T1000 (cell line): ENCODE measurements at regions not wholly inside any gene's neighbourhood (a gene's known extent, or its start where the extent isn't known, plus 50 kb on each side); places are given as distances from the start of the nearest gene placed in this dataset.
A peak's percentile ranks its signal among the peaks of the same experiment; 100 is the strongest.
"Not testable (repeated sequence)": the region's sequence is repeated elsewhere in the genome, so short reads cannot be mapped to it uniquely, and the experiment has no call there.

Source experiments
- DNase-seq: peaks from one replicate; lab custom pipeline; 2025; ENCODE audit warnings: mixed read lengths; lab: John Stamatoyannopoulos, UW

- no peak for DNase-seq
Measured at GRCh38 chr6:26175033-26175427, 87.8 kb downstream of the HFE start.

- DNase-seq, result no peak
Measured at GRCh38 chr6:26175428-26176181, 88.4 kb downstream of the HFE start.

- DNase-seq, result no peak
Measured at GRCh38 chr6:26179675-26180074, 92.4 kb downstream of the HFE start.

- DNase-seq, result no peak
Measured at GRCh38 chr6:26180346-26180745, 93.1 kb downstream of the HFE start.

DNA sequence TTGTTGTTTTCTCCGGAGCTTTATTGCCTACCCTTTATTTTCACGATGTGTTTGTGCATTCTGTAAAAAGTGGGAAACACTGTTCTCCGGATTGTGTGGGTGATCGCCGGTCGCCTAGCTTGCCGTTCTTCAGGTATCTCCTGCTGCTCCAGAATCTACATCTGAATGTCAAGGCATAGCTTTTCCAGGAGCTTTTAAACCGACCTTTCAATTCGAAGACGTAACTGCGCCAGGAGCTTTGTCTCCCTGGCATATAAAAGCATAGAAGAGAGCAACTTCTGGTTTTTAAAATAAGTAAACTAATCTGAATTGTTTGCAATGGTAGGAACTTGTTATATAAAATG, 96.0 kb downstream of the HFE start:
- DNase-seq, result no peak

- DNase-seq, result peak; percentile 73
Measured at GRCh38 chr6:26183581-26184366, 96.5 kb downstream of the HFE start.

GRCh38 chr6:26184367-26184891, 97.2 kb downstream of the HFE start:
- no peak for DNase-seq

- no peak for DNase-seq
Measured at GRCh38 chr6:26185004-26185403, 97.8 kb downstream of the HFE start.

DNA sequence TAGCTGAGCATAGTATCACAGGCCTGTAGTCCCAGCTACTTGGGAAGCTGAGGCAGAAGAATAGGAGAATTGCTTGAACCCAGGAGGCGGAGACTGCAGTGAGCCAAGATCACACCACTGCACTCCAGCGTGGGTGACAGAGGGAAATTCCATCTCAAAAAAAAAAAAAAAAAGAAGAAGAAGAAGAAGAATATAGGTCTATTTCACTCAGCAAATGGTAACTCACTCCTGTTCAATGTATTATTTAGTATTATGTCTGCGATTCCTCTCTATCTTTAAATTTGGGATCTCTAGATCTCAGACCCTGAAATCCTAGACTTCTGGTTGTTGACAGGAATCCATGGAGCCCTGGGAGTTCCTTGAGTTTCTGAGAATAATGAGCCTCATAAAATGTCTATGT, 98.6 kb downstream of the HFE start:
- no peak for DNase-seq

DNA sequence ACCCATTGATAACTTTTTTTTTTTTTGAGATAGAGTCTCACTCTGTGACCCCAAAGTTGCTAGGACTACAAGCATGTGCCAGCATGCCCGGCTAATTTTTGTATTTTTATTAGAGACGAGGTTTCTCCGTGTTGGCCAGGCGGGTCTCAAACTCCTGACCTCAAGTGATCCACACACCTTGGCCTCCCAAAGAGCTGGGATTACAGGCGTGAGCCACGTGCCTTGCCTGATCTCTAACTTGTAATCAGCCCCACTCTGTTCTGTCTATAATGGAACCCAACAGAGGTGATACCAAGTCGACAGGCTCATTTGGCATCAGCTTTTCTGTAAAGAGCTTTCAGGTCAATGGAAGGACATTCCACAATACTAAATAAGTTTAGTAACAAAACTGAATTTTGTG, 99.4 kb downstream of the HFE start:
- DNase-seq, result no peak

- no peak for DNase-seq
Measured at GRCh38 chr6:26187292-26187691, 100.1 kb downstream of the HFE start.

DNA sequence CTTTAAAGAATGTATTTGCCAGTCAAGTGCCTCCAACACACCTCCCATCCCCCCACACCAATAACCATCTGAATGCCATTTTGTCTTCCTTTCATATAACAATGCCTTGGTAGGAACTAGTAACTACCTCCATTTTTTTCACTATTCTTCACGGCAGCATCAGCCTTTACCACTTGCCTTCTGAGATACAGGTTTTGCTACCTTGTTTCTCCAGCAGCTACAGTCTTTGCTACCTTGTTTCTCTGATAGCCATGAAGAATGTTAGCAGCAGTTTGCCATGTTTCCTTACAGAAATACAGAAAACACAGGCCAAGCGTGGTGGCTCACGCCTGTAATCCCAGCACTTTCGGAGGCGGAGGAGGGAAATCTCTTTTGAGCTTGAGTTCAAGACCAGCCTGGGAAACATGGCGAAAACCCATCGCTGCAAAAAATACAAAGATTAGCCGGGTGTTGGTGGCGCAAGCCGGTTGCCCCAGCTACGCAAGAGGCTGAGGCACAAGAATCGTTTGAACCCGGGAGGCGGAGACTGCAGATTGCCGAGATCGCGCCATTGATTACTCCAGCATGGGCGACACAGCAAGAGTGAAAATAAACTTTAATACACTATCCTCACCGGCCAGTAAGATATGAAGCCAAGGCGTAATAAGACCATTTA, 100.9 kb downstream of the HFE start:
- DNase-seq, result no peak

DNA sequence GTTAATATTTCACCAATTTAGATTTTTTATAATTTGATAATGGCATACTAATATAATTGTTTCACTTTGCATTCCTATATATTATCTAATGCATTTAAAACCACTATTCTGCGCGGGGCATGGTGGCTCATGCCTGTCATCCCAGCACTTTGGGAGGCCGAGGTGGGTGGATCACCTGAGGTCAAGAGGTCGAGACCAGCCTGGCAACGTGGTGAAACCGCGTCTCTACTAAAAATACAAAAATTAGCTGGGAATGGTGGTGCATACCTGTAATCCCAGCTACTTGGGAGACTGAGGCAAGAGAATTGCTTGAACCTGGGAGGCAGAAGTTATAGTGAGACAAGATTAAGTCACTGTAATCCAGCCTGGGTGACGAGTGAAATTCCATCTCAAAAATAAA, 104.3 kb downstream of the HFE start:
- not testable (repeated sequence) for DNase-seq

GRCh38 chr6:26193467-26194328, 106.5 kb downstream of the HFE start:
- no peak for DNase-seq

GRCh38 chr6:26194329-26194701, 107.1 kb downstream of the HFE start:
- DNase-seq, result no peak

DNA sequence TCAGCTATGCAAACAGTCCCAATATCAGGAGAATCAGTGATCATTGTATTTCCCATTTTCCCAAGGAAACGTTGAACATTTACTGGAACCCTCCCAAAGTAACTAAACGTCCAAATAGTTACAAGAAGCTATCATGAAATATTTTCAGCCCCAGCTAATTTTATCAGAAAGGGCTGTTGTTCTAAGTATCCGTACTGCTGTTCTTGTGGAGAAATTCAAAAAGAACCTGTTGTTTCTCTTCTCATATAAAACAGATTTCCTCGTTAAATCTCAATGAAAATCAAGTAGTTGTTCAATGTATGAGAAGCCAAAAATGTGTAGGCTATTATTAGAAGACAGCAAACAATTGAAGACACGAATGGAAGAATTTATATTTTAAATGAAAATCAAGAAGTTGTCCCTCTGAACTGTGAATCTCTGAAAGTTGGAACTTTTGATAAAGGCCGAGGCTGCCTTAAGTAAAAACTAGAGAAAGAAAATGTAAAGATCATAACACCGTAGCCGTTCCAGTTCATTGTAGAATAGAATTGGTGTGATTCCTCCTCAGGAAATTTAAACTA, 107.7 kb downstream of the HFE start:
- no peak for DNase-seq

GRCh38 chr6:26195376-26195923, 108.2 kb downstream of the HFE start:
- DNase-seq, result peak; percentile 52

- no peak for DNase-seq
Measured at GRCh38 chr6:26195924-26196845, 109.0 kb downstream of the HFE start.

GRCh38 chr6:26196846-26197635, 109.8 kb downstream of the HFE start:
- DNase-seq, result peak; percentile 83

GRCh38 chr6:26197636-26197932, 110.4 kb downstream of the HFE start:
- no peak for DNase-seq
